Neuronal stem cell (in vitro differentiated cells): ENCODE measurements at regions not wholly inside any gene's neighbourhood (a gene's known extent, or its start where the extent isn't known, plus 50 kb on each side); places are given as distances from the start of the nearest gene placed in this dataset.
A peak's percentile ranks its signal among the peaks of the same experiment; 100 is the strongest.

Experiments
- DNase-seq: peaks from one replicate; pipeline ENCODE4 v3.0.0-alpha.2; 2013; ENCODE audit warnings: low spot score
- H2AFZ ChIP-seq: one replicate; pipeline ENCODE4 v1.6.1; 2013; ENCODE audit warnings: mild to moderate bottlenecking, low read length, inconsistent platforms
- H2AK5ac ChIP-seq: 2 replicates; pipeline ENCODE4 v1.6.1; 2013; ENCODE audit warnings: low read depth, mild to moderate bottlenecking, inconsistent platforms, low read length, moderate library complexity, mixed read lengths
- H2BK120ac ChIP-seq: 2 replicates; pipeline ENCODE4 v1.6.1; 2013; ENCODE audit warnings: low read depth, mild to moderate bottlenecking, inconsistent platforms, low read length, moderate library complexity, mixed read lengths
- H2BK12ac ChIP-seq: one replicate; pipeline ENCODE4 v1.6.1; 2013; ENCODE audit warnings: low read length, inconsistent platforms
- H2BK15ac ChIP-seq: 2 replicates; pipeline ENCODE4 v1.6.1; 2013; ENCODE audit warnings: mild to moderate bottlenecking, low read length, inconsistent platforms, mixed read lengths
- H2BK5ac ChIP-seq: one replicate; pipeline ENCODE4 v1.6.1; 2013; ENCODE audit warnings: inconsistent platforms, mild to moderate bottlenecking, low read length, moderate library complexity
- H3K14ac ChIP-seq: one replicate; pipeline ENCODE4 v1.6.1; 2013; ENCODE audit warnings: low read length, inconsistent platforms
- H3K18ac ChIP-seq: 2 replicates; pipeline ENCODE4 v1.6.1; 2013; ENCODE audit warnings: low read length, inconsistent platforms
- H3K23ac ChIP-seq: 2 replicates; pipeline ENCODE4 v1.6.1; 2013; ENCODE audit warnings: low read depth, mild to moderate bottlenecking, mixed read lengths, low read length, inconsistent platforms; ENCODE audit not compliant: poor library complexity
- H3K27ac ChIP-seq: replicated peaks from 3 replicates; pipeline ENCODE4 v1.5.1; 2013; ENCODE audit warnings: low read length, inconsistent platforms
- H3K27me3 ChIP-seq, 3 experiments: 2 replicates each; pipeline ENCODE4 v1.6.1; 2013; ENCODE audit warnings: low read length in 3 of 3, mild to moderate bottlenecking in 2 of 3, inconsistent platforms in 1 of 3, low read depth in 1 of 3, mixed read lengths in 1 of 3, moderate library complexity in 1 of 3; ENCODE audit not compliant: control insufficient read depth in 3 of 3, insufficient read depth in 3 of 3
- H3K36me3 ChIP-seq, 2 donors: replicated peaks in 1 of 2; 2 replicates each; pipeline ENCODE4 v1.6.1; 2013; ENCODE audit warnings: low read length in 2 of 2; ENCODE audit not compliant: control insufficient read depth in 2 of 2, insufficient read depth in 2 of 2
- H3K4ac ChIP-seq: 2 replicates; pipeline ENCODE4 v1.6.1; 2013; ENCODE audit warnings: inconsistent platforms, mild to moderate bottlenecking, low read length, moderate library complexity
- H3K4me1 ChIP-seq, 2 donors: 1 replicate in 1 of 2; 2 replicates in 1 of 2; pipeline ENCODE4 v1.6.1; 2013; ENCODE audit warnings: low read length in 2 of 2, low read depth in 1 of 2; ENCODE audit not compliant: control insufficient read depth in 2 of 2, insufficient read depth in 1 of 2
- H3K4me2 ChIP-seq: one replicate; pipeline ENCODE4 v1.6.1; 2013; ENCODE audit warnings: mild to moderate bottlenecking, low read length, inconsistent platforms; ENCODE audit not compliant: insufficient read depth, poor library complexity, severe bottlenecking
- H3K4me3 ChIP-seq, 2 donors: 2 replicates each; pipeline ENCODE4 v1.5.1; 2013; ENCODE audit warnings: low read length in 2 of 2, mild to moderate bottlenecking in 2 of 2, inconsistent platforms in 1 of 2, moderate library complexity in 1 of 2
- H3K79me1 ChIP-seq: one replicate; pipeline ENCODE4 v1.6.1; 2013; ENCODE audit warnings: low read depth, mild to moderate bottlenecking, inconsistent platforms, low read length, moderate library complexity
- H3K9ac ChIP-seq: one replicate; pipeline ENCODE4 v1.6.1; 2013; ENCODE audit warnings: mild to moderate bottlenecking, low read depth, low read length, inconsistent platforms; ENCODE audit not compliant: poor library complexity
- H3K9me3 ChIP-seq, 2 donors: replicated peaks in 1 of 2; 2 replicates each; pipeline versions ENCODE3 to v1.6.1; 2013; ENCODE audit warnings: low read length in 2 of 2, mild to moderate bottlenecking in 2 of 2, inconsistent platforms in 1 of 2, low read depth in 1 of 2, mixed read lengths in 1 of 2, moderate library complexity in 1 of 2; ENCODE audit not compliant: control insufficient read depth in 2 of 2, insufficient read depth in 1 of 2
- H4K8ac ChIP-seq: one replicate; pipeline ENCODE4 v1.6.1; 2013; ENCODE audit warnings: low read depth, mild to moderate bottlenecking, inconsistent platforms, low read length, moderate library complexity
- H4K91ac ChIP-seq: one replicate; pipeline ENCODE4 v1.6.1; 2013; ENCODE audit warnings: low read length, low read depth, mild to moderate bottlenecking, inconsistent platforms; ENCODE audit not compliant: poor library complexity
- WGBS, 2 donors: extraction: QIAGEN DNeasy Blood & Tissue Kit; methylation state at CpG; one replicate each; pipeline ENCODE4 v1.1.7; 2013; ENCODE audit warnings: missing lambda C conversion rate in 2 of 2, mixed read lengths in 1 of 2; ENCODE audit not compliant: insufficient read length in 2 of 2, insufficient replicate concordance in 1 of 2; ENCODE audit errors: extremely low coverage in 2 of 2; 5-methylcytosine and 5-hydroxymethylcytosine counted together

GRCh38 chr9:10917001-10917400 is 304.2 kb upstream of the PTPRD start:
- no peak overlapping the region for H2AFZ ChIP-seq
- H3K27ac ChIP-seq: no peak overlapping the region
- no peak overlapping the region for H2BK12ac ChIP-seq

GRCh38 chr9:10921671-10922070 is 308.9 kb upstream of the PTPRD start:
- no peak overlapping the region for H3K4me2 ChIP-seq
- no peak overlapping the region for H4K91ac ChIP-seq
- no peak overlapping the region for H2BK5ac ChIP-seq
- no peak overlapping the region for H2BK12ac ChIP-seq
- no peaks in the 10 kb centered on the region for H3K4me1 ChIP-seq
- H3K18ac ChIP-seq: no peak overlapping the region
- no peak overlapping the region for H3K9ac ChIP-seq
- H2BK15ac ChIP-seq: no peak overlapping the region
- H3K36me3 ChIP-seq: no peaks in the 10 kb centered on the region
- H2BK120ac ChIP-seq: no peak overlapping the region
- DNase-seq: peak; percentile 31
- H3K79me1 ChIP-seq: no peaks in the 10 kb centered on the region
- no CpG with 5 or more reads among the region's 2 CpGs for WGBS, 2 donors
- no peak overlapping the region for H2AK5ac ChIP-seq
- no peak overlapping the region for H2AFZ ChIP-seq
- no peak overlapping the region for H3K23ac ChIP-seq
- H3K14ac ChIP-seq: no peak overlapping the region
- no peak overlapping the region for H4K8ac ChIP-seq
- no peak overlapping the region for H3K4ac ChIP-seq
- no peak overlapping the region for H3K27ac ChIP-seq
- H3K9me3 ChIP-seq: no peaks in the 10 kb centered on the region
- no peaks in the 10 kb centered on the region for H3K27me3 ChIP-seq
- H3K4me3 ChIP-seq: no peak overlapping the region

More at GRCh38 chr9:10917001-10917400, 304.2 kb upstream of the PTPRD start:
- no peak overlapping the region for H2BK120ac ChIP-seq
- no peak overlapping the region for H2AK5ac ChIP-seq
- H2BK15ac ChIP-seq: no peak overlapping the region
- no peak overlapping the region for H3K14ac ChIP-seq
- no peaks in the 10 kb centered on the region for H3K9me3 ChIP-seq
- WGBS, 2 donors: no CpG with 5 or more reads among the region's 2 CpGs
- no peak overlapping the region for H4K91ac ChIP-seq
- no peaks in the 10 kb centered on the region for H3K27me3 ChIP-seq
- H3K9ac ChIP-seq: no peak overlapping the region
- no peak overlapping the region for H2BK5ac ChIP-seq
- H3K4me2 ChIP-seq: no peak overlapping the region
- H3K36me3 ChIP-seq: no peaks in the 10 kb centered on the region
- peaks cover 0 to 3% of the 10 kb centered on the region in 2 donors for H3K4me1 ChIP-seq
- H3K23ac ChIP-seq: no peak overlapping the region
- H3K18ac ChIP-seq: no peak overlapping the region
- H3K4ac ChIP-seq: no peak overlapping the region
- DNase-seq: no peak
- H3K79me1 ChIP-seq: no peaks in the 10 kb centered on the region
- H4K8ac ChIP-seq: no peak overlapping the region
- no peak overlapping the region for H3K4me3 ChIP-seq

GRCh38 chr9:10925896-10926295 is 313.1 kb upstream of the PTPRD start:
- Histone ChIP-seq H3K23ac (no peak overlapping the region), H3K79me1 (no peaks in the 10 kb centered on the region), H3K4ac (no peak overlapping the region), H3K36me3 (no peaks in the 10 kb centered on the region), H3K14ac (no peak overlapping the region), H3K4me3 (no peak overlapping the region), H2AK5ac (no peak overlapping the region), H2BK5ac (no peak overlapping the region), H3K4me2 (no peak overlapping the region), H2BK120ac (no peak overlapping the region), H2BK15ac (no peak overlapping the region), H2BK12ac (no peak overlapping the region), H3K27me3 (no peaks in the 10 kb centered on the region), H4K91ac (no peak overlapping the region), H3K9me3 (no peaks in the 10 kb centered on the region), H3K18ac (no peak overlapping the region), H3K4me1 (peaks cover 0 to 5% of the 10 kb centered on the region in 2 donors), H2AFZ (no peak overlapping the region), H4K8ac (no peak overlapping the region), H3K27ac (no peak overlapping the region), H3K9ac (no peak overlapping the region)
- DNase-seq: no peak
- no CpG with 5 or more reads among the region's 4 CpGs for WGBS, 2 donors

GRCh38 chr9:10928372-10928771 is 315.6 kb upstream of the PTPRD start:
- WGBS, 2 donors: no CpG with 5 or more reads among the region's 2 CpGs
- Histone ChIP-seq H3K23ac (no peak overlapping the region), H3K27ac (no peak overlapping the region), H4K91ac (no peak overlapping the region), H3K36me3 (no peaks in the 10 kb centered on the region), H3K79me1 (no peaks in the 10 kb centered on the region), H2BK12ac (no peak overlapping the region), H4K8ac (no peak overlapping the region), H2AK5ac (no peak overlapping the region), H3K27me3 (no peaks in the 10 kb centered on the region), H2BK15ac (no peak overlapping the region), H3K4me2 (no peak overlapping the region), H3K14ac (no peak overlapping the region), H2BK5ac (no peak overlapping the region), H3K4me1 (peaks cover 0 to 5% of the 10 kb centered on the region in 2 donors), H3K9ac (no peak overlapping the region), H3K18ac (no peak overlapping the region), H3K4me3 (no peak overlapping the region), H2AFZ (no peak overlapping the region), H3K4ac (no peak overlapping the region), H3K9me3 (no peaks in the 10 kb centered on the region), H2BK120ac (no peak overlapping the region)
- DNase-seq: no peak
